SW 1271 (cell line): ENCODE measurements at regions not wholly inside any gene's neighbourhood (a gene's known extent, or its start where the extent isn't known, plus 50 kb on each side); places are given as distances from the start of the nearest gene placed in this dataset.
"Not testable (repeated sequence)": the region's sequence is repeated elsewhere in the genome, so short reads cannot be mapped to it uniquely, and the experiment has no call there.

ENCODE experiments used
- DNase-seq, 2 experiments: peaks; one replicate each; lab custom pipeline; 2025; lab: John Stamatoyannopoulos, UW

GRCh38 chr12:127079636-127080035, 1187.3 kb upstream of the TMEM132C start:
- no peak for DNase-seq

- DNase-seq, result no peak
Observed at GRCh38 chr12:127081058-127081457, 1185.9 kb upstream of the TMEM132C start.

GRCh38 chr12:127083008-127083949, 1183.7 kb upstream of the TMEM132C start:
- DNase-seq, result peak; percentile 10 to 84

GRCh38 chr12:127101076-127101475, 1165.9 kb upstream of the TMEM132C start:
- no peak for DNase-seq

GRCh38 chr12:127106041-127106440, 1160.9 kb upstream of the TMEM132C start:
- DNase-seq, result no peak

- no peak for DNase-seq
Observed at GRCh38 chr12:127106697-127107096, 1160.3 kb upstream of the TMEM132C start.

- no peak for DNase-seq
Observed at GRCh38 chr12:127107744-127108143, 1159.2 kb upstream of the TMEM132C start.

GRCh38 chr12:127108360-127109215, 1158.4 kb upstream of the TMEM132C start:
- DNase-seq, result peak in 1 of 2 experiments; percentile 42

GRCh38 chr12:127113945-127114344, 1153.0 kb upstream of the TMEM132C start:
- no peak for DNase-seq

GRCh38 chr12:127115468-127116035, 1151.4 kb upstream of the TMEM132C start:
- DNase-seq, result no peak

GRCh38 chr12:127118251-127118650, 1148.7 kb upstream of the TMEM132C start:
- DNase-seq, result no peak

GRCh38 chr12:127119600-127120140, 1147.3 kb upstream of the TMEM132C start:
- no peak for DNase-seq

- no peak for DNase-seq
Observed at GRCh38 chr12:127120851-127121250, 1146.1 kb upstream of the TMEM132C start.

- no peak for DNase-seq
Observed at GRCh38 chr12:127121494-127122084, 1145.4 kb upstream of the TMEM132C start.

GRCh38 chr12:127125607-127126259, 1141.2 kb upstream of the TMEM132C start:
- DNase-seq, result peak; percentile 74 to 94

- DNase-seq, result peak in 1 of 2 experiments; percentile 62
Observed at GRCh38 chr12:127126260-127126628, 1140.7 kb upstream of the TMEM132C start.

GRCh38 chr12:127127897-127128296, 1139.1 kb upstream of the TMEM132C start:
- no peak for DNase-seq

- DNase-seq, result no peak
Observed at GRCh38 chr12:127130506-127131124, 1136.4 kb upstream of the TMEM132C start.

GRCh38 chr12:127133675-127134335, 1133.2 kb upstream of the TMEM132C start:
- DNase-seq, result no peak

- DNase-seq, result not testable (repeated sequence)
Observed at GRCh38 chr12:127140864-127141484, 1126.0 kb upstream of the TMEM132C start.
